HG02981 (cell line): ENCODE measurements at regions not wholly inside any gene's neighbourhood (a gene's known extent, or its start where the extent isn't known, plus 50 kb on each side); places are given as distances from the start of the nearest gene placed in this dataset.
"Not testable (repeated sequence)": the region's sequence is repeated elsewhere in the genome, so short reads cannot be mapped to it uniquely, and the experiment has no call there.

Experiments
- ATAC-seq: cut with Tn5 transposase; IDR thresholded peaks from one replicate; pipeline ENCODE4 v1.9.1; 2021; ENCODE audit warnings: mild to moderate bottlenecking, moderate library complexity; ENCODE audit not compliant: unreplicated experiment

- ATAC-seq, result no peak
Measured at GRCh38 chr5:158275511-158275910, 416.6 kb upstream of the CLINT1 start.

GRCh38 chr5:158273035-158273434, 414.1 kb upstream of the CLINT1 start:
- no peak for ATAC-seq

GRCh38 chr5:158272409-158272808, 413.5 kb upstream of the CLINT1 start:
- ATAC-seq, result no peak

- no peak for ATAC-seq
Measured at GRCh38 chr5:158270996-158271554, 412.1 kb upstream of the CLINT1 start.

GRCh38 chr5:158268286-158268685, 409.3 kb upstream of the CLINT1 start:
- no peak for ATAC-seq

GRCh38 chr5:158267228-158267627, 408.3 kb upstream of the CLINT1 start:
- no peak for ATAC-seq

GRCh38 chr5:158265931-158266700, 407.2 kb upstream of the CLINT1 start:
- ATAC-seq, result no peak

GRCh38 chr5:158265346-158265745, 406.4 kb upstream of the CLINT1 start:
- ATAC-seq, result no peak

GRCh38 chr5:158264264-158264663, 405.3 kb upstream of the CLINT1 start:
- ATAC-seq, result no peak

GRCh38 chr5:158261674-158262367, 402.9 kb upstream of the CLINT1 start:
- ATAC-seq, result no peak

- ATAC-seq, result no peak
Measured at GRCh38 chr5:158256096-158256495, 397.2 kb upstream of the CLINT1 start.

GRCh38 chr5:158255609-158256008, 396.7 kb upstream of the CLINT1 start:
- ATAC-seq, result no peak

- ATAC-seq, result no peak
Measured at GRCh38 chr5:158246661-158247060, 387.7 kb upstream of the CLINT1 start.

- no peak for ATAC-seq
Measured at GRCh38 chr5:158245513-158245912, 386.6 kb upstream of the CLINT1 start.

- ATAC-seq, result no peak
Measured at GRCh38 chr5:158244882-158245281, 385.9 kb upstream of the CLINT1 start.

GRCh38 chr5:158236511-158237335, 377.8 kb upstream of the CLINT1 start:
- ATAC-seq, result no peak

GRCh38 chr5:158235159-158235547, 376.2 kb upstream of the CLINT1 start:
- no peak for ATAC-seq

GRCh38 chr5:158234323-158235158, 375.6 kb upstream of the CLINT1 start:
- ATAC-seq, result no peak

- ATAC-seq, result no peak
Measured at GRCh38 chr5:158233735-158234322, 374.9 kb upstream of the CLINT1 start.

- not testable (repeated sequence) for ATAC-seq
Measured at GRCh38 chr5:158227314-158227713, 368.4 kb upstream of the CLINT1 start.
